ENCODE measurements at regions not wholly inside any gene's neighbourhood (a gene's known extent, or its start where the extent isn't known, plus 50 kb on each side); places are given as distances from the start of the nearest gene placed in this dataset.
"Not testable (repeated sequence)": the region's sequence is repeated elsewhere in the genome, so short reads cannot be mapped to it uniquely, and the experiment has no call there.

DNA sequence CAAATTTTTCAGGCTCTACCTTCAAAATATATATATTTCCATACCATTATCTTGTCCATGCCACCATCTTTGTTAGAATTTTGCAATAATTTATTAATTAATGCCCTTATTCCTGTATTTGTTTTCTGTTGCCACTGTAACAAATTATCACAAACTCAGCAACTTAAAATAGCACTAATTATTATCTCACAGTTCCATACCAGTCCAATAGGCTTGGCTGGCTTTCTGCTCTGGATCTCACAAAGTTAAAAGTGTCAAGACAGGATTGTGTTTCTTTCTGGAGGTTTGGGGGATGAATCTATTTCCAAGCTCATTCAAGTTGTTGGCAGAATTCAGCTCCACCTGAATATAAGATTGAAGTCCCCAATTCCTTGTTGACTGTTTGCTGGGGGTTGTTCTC lies 58.6 kb upstream of the SLC38A4 start:
- DNase-seq (ENCODE audit: low read depth in 4 of 4, low spot score in 1 of 4): no peak

DNA sequence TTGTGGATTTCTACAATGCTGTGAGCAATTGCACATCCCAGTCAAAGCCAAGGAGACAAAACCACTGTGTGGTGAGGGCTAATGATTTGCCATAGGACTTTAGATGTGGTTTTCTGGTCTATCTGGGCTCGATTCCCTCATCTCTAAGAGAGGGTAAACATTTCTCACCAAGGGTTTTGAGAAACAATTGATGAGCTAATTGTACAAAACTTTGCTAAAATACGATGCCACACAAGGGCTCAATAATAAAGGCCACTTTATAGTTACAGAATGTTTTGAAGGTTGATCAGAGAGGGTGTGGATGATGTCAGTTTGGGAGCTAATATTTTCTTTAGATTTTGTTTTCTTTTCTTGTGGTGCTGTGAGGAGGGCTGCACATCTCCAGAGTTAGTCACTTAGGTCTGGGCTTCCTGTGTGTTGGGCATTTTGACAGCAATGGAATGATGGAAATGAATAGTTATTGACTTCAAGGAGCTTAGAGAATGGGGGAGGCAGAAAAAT lies 60.8 kb upstream of the SLC38A4 start:
- no peak for DNase-seq (ENCODE audit: low read depth in 4 of 4, low spot score in 1 of 4)

DNA sequence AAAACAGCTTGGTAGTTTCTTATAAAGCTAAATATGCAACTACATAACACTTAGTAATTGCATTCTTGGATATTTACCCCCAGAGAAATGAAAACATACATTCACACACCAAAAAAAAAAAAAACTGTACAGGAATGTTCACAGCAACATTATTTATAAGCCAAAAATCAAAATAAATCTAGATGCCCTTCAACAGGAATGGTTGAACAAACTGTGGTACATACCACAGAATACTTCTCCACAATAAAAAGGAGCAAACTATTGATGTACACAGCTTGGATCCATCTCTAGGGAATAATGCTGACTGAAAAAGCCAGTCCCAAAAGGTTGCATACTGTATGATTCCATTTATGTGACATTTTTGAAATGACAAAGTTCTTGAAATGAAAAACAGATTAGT lies 62.1 kb upstream of the SLC38A4 start:
- no peak for DNase-seq (ENCODE audit: low read depth in 4 of 4, low spot score in 1 of 4)

DNA sequence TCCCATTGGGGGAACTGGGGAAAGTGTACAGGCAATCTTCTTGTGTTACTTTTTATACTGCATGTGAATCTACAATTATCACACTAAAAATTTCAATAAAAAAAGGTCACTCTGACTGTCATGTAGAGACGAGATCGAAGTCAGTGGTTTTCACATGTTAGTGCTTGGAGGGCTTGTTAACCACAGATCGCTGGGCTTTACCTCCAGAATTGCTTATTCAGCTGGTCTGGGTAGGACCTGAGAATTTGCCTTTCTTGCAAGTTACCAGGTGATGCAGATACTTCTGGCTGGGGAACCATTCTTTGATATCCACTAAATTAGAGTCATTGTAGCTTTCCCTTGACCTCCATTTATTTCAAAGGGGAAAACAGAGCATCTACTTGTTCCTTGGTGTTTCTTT lies 62.8 kb upstream of the SLC38A4 start:
- DNase-seq (ENCODE audit: low read depth in 4 of 4, low spot score in 1 of 4): no peak

DNA sequence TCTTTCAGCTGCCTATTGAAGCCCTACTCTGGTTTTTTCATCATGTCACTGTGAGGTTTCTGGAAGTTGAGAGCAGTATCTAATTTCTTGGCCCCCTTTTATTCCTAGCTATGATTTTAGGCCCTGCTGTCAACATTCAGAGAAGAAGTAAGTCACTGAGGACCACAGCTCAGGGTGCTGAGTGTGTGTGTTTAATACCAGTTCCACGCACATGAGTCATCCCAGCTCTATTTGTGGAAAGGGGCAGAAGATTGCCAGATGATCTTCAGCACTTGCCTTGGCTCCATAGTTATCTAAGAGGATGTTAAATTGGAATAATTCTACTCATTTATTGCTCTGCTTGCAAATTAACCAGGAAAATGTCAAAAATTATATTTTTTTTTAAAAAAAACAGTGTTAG lies 65.5 kb upstream of the SLC38A4 start:
- DNase-seq (ENCODE audit: low read depth in 4 of 4, low spot score in 1 of 4): no peak

DNA sequence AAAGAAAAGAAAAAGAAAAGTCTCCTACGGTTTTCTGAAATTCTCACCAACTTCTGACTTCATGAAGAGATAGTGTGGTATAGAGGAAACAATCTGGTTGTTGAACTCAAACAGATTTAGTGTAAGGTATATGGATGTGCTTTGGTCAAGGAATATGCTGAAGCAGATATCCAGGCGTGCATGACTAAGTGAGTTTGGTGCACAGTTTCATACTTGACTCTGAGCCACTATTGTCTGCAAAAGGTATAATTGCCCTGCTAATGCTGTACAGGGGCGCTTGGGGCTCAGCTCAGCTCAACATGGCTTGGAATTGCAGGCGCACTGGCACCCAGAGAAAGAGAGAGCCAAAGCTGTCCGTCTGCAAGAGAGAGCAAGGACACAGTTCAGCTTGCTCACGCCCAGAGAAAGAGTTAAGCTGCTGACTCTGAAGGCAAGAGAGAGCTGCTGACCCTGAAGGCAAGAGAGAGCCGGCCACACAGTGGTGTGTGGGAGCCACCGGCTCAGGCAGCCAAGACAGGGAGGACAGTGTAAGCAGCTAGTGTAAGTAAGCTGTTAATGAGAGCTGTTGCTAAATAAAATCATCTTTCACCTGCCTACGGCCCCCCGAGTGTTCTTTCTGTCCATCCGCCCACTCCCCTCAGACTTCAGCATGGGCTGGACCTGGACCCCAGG lies 66.4 kb upstream of the SLC38A4 start:
- DNase-seq (ENCODE audit: low read depth in 4 of 4, low spot score in 1 of 4): no peak

DNA sequence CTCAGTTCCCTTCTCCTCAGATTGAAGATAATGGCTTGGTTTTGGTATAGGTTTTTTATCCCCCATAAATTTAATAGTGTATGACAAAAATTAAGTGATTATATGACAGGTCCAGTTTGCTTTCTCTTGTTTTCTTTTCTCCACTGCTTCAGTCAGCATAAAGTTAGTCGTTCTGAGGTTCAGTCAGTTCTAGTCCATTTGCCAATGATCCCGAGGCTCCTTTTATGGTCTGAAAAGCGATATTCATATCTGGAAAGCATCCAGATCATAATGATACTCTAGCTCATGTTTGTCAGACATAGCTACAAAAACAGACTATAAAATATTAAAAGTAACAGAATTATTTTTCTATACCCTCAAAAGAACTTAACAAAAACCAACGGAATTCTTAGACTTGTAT lies 67.1 kb upstream of the SLC38A4 start:
- no peak for DNase-seq (ENCODE audit: low read depth in 4 of 4, low spot score in 1 of 4)

DNA sequence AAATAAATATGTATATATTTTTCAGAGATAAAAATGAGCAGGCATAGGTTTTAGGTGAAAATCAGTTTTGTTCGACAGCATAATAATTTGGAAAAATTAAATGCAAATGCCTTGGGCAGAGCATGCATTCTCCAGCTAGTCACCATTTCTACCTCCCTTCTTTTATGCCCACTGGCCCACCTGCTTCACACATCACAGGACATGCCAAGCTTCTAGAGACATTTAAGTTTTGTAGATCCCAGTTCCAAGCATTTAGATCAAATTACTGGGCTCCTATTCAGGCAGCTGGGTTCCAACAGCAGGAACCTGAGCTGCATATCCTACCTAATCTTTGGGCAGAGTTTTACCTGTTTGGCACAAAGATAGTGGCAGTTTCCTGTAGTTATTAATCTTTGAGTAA lies 67.6 kb upstream of the SLC38A4 start:
- no peak for DNase-seq (ENCODE audit: low read depth in 4 of 4, low spot score in 1 of 4)

DNA sequence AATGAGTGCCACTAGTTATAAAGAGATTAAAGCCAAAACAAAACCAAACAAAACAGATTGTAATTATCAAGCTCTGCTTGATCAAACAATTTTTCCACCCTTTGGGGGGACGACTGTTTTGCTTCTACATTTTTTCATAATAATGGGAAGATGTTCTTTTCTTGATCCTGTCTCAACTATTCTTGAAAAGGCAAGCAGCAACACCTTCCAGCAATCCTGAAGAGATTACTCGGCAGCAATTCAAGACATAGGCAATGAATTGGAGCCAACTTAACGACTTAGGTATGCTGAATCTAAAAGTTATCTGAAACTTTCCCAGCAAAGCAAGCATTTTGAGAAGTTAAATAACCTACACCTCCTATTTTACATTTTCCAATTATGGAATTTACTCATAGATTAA lies 69.9 kb upstream of the SLC38A4 start:
- DNase-seq (ENCODE audit: low read depth in 4 of 4, low spot score in 1 of 4): no peak

DNA sequence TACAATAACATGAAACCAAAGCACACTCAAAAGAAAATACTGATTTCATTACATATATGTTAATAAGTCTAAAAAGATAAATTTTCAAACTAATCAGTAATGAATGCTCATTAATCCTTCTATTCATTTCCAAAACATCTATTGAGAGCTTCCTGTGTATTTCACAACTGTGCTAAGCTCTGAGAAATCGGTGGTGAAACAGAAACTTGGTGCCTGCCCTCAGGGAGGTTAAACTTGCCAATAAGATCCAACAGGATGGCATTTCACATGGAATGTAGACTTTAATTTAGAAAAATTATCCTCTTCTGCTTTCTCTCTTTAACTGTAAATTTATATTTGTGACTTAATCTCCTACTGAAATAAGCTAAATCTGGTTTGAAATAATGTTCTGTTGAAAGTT lies 70.9 kb upstream of the SLC38A4 start:
- no peak for DNase-seq (ENCODE audit: low read depth in 4 of 4, low spot score in 1 of 4)

DNA sequence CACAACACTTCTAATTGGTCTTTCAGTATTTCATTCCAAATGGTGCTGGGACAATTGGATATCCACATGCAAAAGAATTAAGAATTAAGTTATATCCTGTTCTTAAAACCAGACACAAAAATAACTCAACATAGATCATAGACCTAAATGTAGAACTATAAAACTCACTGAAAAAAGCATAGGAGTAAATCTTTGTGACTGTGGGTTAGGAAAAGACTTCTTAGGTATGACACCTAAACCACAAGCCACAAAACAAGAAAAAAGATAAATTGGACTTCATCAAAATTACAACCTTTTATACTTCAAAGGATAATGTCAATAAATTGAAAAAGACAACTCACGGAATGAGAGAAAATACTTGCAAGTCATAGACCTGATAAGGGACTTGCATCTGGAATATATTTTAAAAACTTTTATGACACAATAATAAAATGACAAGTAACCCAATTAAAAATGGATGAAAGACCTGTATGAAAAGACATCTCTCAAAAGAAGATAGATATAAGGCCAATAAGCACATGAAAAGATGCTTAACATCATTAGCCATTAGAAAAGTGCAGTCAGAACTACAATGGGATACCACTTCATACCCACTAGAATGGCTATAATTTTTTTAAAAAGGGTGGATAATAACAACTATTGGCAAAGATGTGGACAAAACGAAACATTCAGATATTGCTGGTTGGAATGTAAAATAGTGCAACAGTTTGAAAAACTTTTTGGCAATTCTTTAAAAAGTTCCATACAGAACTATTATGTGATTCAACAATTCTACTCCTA lies 72.5 kb upstream of the SLC38A4 start:
- no peak for DNase-seq (ENCODE audit: low read depth in 4 of 4, low spot score in 1 of 4)

DNA sequence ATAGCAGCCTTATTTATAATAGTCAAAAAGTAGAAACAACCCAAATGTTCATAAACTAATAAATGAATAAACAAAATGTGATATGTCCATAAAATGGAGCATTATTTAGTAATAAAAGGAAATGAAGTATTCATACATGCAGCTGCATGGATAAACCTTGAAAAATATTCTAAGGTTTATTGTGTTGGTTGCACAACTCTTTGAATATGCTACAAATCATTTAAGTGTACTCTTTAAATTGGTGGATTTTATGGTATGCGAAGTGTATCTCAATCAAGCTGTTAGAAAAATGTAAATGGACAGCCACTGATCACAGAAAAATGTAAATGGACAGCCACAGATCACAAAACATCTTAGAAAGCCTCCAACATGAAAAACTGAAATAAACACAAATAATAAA lies 73.2 kb upstream of the SLC38A4 start:
- DNase-seq (ENCODE audit: low read depth in 4 of 4, low spot score in 1 of 4): no peak

DNA sequence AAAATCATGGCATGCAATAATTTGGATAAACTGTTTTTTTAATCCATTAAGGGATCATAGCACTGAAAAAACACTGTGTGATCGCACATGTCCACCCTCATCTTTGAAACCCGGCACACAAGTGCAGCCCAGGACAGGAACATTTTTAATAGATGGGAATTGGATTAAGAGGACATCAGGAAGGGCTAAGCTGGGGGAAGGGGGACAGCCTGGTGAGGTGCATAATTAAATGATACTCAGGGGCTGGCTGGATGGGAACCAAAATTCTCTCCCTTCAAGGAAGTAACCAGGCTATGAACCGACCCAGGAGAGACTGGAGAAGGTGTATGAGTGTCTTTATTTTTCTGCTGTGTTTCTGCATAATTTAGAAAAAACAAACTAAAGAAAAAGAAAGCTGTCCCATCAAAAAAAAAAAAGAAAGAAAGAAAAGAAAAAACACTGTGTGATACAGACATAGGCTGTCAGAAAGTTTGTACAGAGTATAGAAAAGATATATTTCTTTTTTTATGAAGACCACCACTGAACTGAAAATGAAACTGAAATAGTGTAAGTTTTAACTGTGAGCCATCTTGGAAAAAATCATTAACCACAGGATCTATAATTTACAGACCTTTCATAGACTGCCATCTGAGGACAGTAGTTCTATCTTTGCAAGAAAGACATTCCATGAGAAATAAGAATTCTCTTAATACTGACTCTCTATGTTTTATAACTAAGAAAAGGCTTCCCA lies 75.1 kb upstream of the SLC38A4 start:
- DNase-seq (ENCODE audit: low read depth in 4 of 4, low spot score in 1 of 4): no peak

DNA sequence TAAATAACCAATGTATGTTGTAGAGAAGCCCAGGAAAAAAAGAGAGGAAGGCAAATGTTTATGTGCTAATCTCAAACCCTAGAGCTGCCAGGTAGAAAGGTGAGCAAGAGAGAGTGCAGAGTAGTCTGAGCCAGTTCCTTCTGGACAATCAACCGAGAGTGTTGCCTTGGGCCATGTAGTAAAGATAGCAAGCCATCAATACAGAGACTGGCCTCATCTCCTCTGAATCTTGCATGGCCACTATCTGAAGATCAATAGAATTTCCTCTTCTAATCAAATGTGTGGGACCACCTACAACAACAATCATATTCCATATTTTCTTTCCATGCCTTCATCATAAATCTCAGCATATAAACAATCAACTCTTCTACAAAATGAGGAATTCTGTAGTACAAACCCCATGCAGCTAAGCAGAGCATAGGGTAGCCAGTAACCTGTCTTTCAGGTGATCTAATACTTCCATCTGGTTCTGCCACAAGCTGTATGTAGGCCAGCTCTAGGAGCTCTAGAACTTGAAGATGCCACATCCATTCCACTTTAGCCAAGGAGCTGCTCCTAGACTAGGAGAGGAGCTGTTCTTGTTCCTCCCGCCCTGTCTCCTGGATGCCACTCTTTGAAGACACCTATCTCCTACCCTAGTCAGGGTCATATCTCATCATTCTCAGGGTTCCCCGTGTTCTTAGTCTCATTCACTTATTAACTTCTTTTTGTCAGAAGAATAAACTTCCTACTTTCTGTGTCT lies 75.8 kb upstream of the SLC38A4 start:
- no peak for DNase-seq (ENCODE audit: low read depth in 4 of 4, low spot score in 1 of 4)

DNA sequence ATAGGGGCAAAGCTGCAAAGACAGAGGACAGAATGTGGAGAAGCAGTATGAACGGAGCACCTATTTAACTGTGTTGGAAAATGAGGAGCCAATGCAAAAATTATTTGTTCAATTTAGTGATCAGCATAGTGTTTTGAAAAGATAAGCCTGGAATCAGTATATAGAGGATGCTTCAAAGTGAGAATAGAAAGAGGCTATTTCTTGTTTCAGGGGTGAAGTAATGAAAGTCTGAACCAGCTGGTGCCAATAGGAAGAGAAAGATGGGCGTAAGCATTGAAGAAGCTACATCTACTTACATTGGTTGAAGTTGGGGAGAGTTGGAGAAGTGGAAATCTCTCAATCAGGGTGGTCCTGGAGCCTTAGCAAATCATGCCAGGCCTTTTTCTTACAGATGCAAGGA lies 77.3 kb upstream of the SLC38A4 start:
- no peak for DNase-seq (ENCODE audit: low read depth in 4 of 4, low spot score in 1 of 4)

DNA sequence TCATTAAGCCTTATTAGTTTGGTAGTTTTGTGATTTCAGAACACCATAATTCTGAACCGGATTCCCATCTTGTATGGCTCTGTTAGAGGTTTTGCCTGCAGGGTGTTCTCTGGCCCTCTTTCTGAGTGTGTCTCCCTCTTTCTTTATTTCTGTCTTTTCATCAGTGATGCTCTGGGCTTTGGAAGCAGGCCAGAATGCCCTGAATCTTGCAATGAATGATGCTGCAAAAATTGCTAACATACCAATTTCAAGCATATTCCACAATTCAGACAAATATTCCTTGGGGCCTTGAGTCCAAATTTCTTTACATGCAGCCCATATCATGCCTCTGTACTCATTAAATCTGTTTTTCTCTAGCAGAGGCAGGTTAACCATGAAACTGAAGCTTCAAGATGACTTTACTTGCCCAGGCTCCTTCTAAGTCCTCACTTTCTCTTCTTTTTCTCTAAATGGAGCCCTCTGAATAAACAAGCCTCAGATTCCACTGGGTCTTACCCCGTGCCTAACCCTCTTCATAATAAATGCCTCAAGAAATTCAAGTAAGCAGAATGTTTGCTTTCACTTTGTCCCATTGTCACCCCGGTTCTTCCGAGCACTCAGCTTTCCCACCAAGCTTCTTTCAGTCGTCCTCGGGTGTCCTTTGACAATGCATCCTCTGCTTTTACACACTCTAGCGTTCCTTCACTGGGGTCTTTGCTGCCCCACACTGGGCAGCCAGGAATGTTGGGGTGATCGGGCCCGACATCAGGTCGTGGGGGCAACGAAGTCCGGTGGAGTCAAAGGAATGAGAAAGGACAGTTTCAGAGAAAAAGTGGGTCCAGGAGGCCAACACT lies 78.8 kb upstream of the SLC38A4 start:
- DNase-seq (ENCODE audit: low read depth in 4 of 4, low spot score in 1 of 4): no peak

DNA sequence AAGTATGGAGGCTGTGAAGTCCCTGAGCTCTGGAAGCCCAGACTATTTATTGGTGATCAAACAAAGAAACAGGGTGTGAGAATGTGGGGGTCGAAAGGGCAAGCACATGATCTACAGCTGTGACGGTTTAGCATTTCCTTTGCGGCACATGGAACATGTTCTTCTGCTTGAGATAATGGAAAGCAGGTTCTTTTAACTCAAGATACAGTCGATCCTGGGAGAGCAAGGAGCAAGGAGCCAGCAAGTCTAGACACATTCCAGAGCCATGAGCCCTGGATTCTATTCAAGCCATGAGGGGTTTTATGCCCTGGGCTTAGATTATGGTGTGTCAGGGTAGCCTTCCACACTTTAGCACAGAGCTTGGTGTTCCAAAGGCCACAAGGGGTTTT lies 79.4 kb upstream of the SLC38A4 start:
- not testable (repeated sequence) for DNase-seq (ENCODE audit: low read depth in 4 of 4, low spot score in 1 of 4)

DNA sequence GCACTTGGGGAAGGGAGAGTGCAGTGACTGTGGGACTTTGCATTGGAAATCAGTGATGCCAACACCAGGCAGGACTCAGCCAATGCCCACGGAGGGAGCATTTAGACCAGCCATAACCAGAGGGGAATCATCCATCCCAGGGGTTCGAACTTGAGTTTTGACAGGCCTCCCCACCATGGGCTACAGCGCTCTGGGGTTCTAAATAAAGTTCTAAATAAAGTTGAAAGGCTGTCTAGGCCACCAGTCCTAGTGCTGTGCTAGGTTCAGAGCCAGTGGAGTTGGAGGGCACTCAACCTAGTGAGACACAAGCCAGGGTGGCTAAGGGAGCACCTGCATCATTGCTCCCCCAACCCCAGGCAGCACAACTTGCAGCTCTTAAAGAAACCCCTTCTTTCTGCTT lies 82.0 kb upstream of the SLC38A4 start:
- no peak for DNase-seq (ENCODE audit: low read depth in 4 of 4, low spot score in 1 of 4)

DNA sequence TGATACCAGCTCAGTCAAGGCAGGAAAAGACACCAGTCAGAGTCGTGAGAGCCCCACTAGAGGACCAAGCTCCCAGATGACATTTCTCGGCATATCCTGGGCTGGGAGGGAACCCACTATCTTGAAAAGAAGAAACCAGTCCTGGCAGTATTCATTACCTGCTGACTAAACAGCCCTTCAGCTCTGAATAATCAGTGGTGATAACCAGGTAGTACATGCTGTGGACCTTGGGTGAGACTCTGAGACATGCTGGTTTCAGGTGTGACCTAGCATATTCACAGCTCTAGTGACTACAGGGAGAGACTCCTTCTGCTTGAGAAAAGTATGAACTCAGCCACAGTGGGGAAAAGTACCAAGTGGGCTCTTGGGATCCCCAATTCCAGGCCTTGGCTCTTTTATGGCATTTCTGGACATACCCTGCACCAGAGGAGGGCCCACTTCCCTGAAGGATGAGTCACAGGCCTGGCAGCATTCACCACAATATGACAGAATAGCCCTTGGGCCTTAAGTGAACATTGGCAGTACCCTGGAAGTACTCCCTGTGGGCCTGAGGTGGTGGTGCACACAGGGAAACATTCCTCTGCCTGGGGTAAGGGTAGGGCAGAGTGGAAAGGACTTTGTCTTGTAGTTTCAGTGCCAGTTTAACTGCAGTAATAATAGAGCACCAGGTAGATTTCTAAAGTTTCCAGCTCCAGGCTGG lies 82.6 kb upstream of the SLC38A4 start:
- no peak for DNase-seq (ENCODE audit: low read depth in 4 of 4, low spot score in 1 of 4)
